GM18867 (cell line): ENCODE measurements at regions not wholly inside any gene's neighbourhood (a gene's known extent, or its start where the extent isn't known, plus 50 kb on each side); places are given as distances from the start of the nearest gene placed in this dataset.
"Not testable (repeated sequence)": the region's sequence is repeated elsewhere in the genome, so short reads cannot be mapped to it uniquely, and the experiment has no call there.

Experiments
- ATAC-seq: cut with Tn5 transposase; IDR thresholded peaks from one replicate; pipeline ENCODE4 v1.9.1; 2021; ENCODE audit warnings: mild to moderate bottlenecking, moderate library complexity; ENCODE audit not compliant: unreplicated experiment

- ATAC-seq, result no peak
These were observed 183.8 kb upstream of the NUDT10 start for GRCh38 chrX:51148848-51149247.

DNA sequence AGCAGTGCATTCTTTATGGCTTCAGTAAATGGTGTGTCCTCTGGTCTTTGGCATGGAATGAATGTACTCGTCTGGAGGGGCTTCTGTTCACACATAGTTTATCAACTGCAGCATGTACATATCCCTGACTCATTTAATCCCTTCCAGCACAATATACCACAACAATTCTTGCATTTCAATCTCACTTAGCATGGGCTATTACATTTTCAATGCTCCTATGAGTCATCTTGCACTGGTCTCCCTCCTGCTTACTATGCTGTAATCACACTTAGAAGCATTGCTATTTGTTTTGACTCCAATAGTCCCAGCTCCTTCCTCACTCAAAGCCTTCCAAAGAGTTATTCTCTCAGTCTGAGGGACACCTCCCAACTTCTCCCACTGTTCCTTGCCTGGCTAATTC is 180.9 kb upstream of the NUDT10 start:
- ATAC-seq, result no peak

DNA sequence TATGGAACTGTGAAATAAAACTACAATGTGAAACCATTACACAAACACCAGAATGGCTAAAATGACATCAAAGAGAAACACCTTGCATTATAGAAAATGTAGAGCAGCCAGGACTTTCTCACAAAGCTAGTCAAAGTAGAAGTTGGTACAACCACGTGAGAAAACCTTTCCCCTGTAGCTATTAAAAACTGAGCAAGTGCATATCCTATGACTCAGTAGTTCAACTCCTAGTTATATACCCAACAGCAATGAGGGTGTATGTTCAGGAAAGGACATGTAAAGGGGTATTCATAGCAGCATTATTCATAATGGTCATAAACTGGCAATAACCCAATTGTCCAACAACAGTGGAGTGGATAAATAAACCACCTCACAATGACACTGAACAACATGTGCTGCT is 177.5 kb upstream of the NUDT10 start:
- ATAC-seq, result no peak

DNA sequence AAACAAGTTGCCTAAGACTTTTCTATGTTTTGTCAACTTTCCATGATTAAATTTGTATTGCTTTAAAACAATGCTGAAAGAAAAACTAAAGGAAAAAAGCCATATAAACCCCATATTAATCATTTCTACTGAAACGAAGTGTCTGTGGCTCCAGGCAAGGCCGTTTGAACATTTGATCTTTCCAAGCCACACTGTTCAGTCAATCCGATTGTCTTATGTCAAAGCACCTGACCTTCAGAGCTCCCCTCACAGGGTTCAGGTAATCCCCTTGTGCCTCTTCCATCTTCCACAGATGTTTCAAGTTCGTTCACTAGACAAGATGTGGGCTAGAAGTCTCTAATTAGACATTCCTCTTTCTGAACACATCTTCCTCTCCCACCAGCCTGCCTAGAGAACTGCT is 177.1 kb upstream of the NUDT10 start:
- ATAC-seq, result no peak

DNA sequence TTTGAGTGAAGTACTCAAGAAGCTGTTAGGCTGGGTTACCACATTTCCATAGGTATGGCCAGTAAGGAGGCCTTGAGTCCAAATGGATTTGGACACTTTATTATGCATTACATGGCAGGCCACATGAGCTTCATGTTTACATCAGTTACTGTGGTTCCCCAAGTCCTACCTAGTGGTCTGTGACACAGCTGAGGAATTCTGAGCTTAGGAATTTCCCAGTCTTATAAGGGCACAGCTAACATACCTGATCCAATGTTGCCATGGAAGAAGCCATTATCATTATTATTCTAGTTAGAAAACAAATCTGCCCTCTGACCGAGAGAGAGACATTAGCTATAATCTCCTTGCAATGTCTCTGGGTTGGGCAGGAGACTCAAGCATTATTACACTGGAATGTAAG is 174.4 kb upstream of the NUDT10 start:
- ATAC-seq, result no peak

GRCh38 chrX:51159378-51159777 is 173.2 kb upstream of the NUDT10 start:
- not testable (repeated sequence) for ATAC-seq

DNA sequence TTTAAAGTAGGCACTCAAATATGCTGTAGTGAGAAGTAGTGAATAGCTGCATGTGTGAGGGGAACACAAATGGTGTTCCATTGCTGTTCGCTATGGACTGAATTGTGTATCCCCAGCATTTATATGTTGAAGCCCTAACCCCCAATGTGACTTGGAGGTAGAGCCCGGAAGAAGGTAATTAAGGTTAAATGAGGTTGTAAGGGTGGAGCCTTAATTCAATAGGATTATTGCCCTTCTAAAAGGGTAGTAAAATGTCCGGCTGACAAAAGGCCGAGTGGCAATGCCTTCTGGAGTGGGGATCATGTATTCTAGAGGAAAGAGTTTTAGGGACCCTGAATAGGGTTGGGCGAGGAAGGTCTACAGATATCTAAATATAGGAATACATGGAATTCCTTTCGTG is 168.9 kb upstream of the NUDT10 start:
- ATAC-seq, result no peak

GRCh38 chrX:51178356-51178900 is 154.2 kb upstream of the NUDT10 start:
- ATAC-seq, result not testable (repeated sequence)

- ATAC-seq, result not testable (repeated sequence)
These were observed 152.8 kb upstream of the NUDT10 start for GRCh38 chrX:51179805-51180204.

GRCh38 chrX:51182545-51182944 is 150.1 kb upstream of the NUDT10 start:
- no peak for ATAC-seq

- no peak for ATAC-seq
These were observed 140.5 kb upstream of the NUDT10 start for GRCh38 chrX:51192104-51192503.

DNA sequence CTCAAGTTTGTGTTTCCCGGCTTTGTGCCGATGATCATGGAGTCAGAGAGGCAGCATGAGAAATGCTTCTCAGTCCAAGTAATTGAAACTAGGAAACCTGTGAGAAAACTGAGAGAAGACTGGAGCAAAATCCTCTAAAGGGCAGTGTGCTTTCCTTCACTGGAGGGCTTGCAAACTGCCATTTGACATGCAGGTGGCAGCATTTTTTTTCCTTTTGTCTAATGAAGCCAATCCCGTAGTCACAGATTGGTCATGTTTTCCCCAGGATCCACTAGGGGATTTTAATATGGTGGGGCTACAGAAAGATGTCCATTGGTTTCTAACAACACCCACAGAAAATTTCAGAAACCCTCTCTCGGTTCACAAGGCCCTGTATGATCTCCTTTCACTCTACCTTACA is 117.4 kb upstream of the NUDT10 start:
- no peak for ATAC-seq

- ATAC-seq, result no peak
These were observed 116.8 kb upstream of the NUDT10 start for GRCh38 chrX:51215856-51216255.

GRCh38 chrX:51242212-51242611 is 90.4 kb upstream of the NUDT10 start:
- no peak for ATAC-seq

- ATAC-seq, result no peak
These were observed 75.1 kb upstream of the NUDT10 start for GRCh38 chrX:51257490-51257889.

- not testable (repeated sequence) for ATAC-seq
These were observed 70.4 kb upstream of the NUDT10 start for GRCh38 chrX:51262271-51262670.

DNA sequence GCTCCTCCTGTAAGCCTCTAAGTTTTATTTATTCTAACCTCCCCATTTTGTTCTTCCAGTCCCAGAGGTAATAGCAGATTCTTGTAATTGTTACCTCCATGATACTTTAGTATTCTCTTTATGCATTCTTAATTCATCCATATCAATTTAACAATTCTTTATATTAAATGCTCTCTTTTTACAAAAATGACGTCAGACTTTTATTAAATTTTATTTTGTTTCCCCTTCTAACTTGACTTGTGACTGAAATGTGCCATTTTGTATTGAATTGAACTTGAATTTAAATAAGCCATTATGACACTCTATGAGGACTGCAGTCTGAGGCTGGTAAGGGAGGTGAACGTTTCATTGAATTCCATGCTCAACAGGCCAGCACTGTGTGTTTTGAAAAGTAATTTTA is 60.0 kb upstream of the NUDT10 start:
- ATAC-seq, result no peak

DNA sequence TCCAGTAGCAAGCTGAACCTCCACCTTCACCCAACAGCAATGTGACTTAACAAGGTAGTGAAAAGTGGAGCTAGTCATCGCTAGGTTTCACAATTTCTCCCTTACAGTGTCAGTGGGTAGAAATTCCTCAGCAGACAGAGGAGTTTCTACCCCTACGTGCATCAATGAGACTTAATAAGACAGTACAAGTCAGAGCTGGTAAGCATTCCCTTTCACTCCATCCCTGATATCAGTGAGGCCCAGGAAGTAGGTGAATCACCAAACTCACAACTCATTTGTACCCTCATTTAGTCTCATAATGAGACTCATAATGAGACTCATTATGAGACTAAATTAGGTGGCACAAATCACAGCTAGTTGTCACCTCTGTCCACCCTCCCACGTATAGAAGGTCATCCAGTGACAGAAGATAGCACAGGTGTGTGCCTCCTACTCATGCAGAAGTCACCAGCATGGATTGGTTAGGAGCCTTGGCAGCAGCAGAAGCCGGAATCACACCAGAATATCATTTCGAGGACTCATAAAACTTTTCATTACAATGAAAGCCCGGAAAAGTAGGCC is 50.8 kb upstream of the NUDT10 start:
- no peak for ATAC-seq
